AG04450 (cell line): ENCODE measurements at regions not wholly inside any gene's neighbourhood (a gene's known extent, or its start where the extent isn't known, plus 50 kb on each side); places are given as distances from the start of the nearest gene placed in this dataset.

ENCODE experiments used
- CTCF ChIA-PET: fragments of 300-600, 350-600 bp; formaldehyde crosslinking; extraction: SDS; loops from one replicate; lab custom pipeline; 2022; ENCODE audit warnings: antibody characterized with exemption, inconsistent platforms; lab: Charles Lee
- POLR2A ChIA-PET: fragments of 350-600 bp; formaldehyde crosslinking; extraction: SDS; loops from one replicate; lab custom pipeline; 2021; ENCODE audit warnings: antibody characterized with exemption, inconsistent platforms; lab: Yijun Ruan, JAX
- DNase-seq: peaks from one replicate; pipeline ENCODE4 v3.0.0-alpha.2; 2011; ENCODE audit warnings: low read depth, low spot score
- H3K27ac ChIP-seq: one replicate; pipeline ENCODE4 v1.5.1; 2012; ENCODE audit warnings: low read depth, low read length, control low read depth
- H3K27me3 ChIP-seq: one replicate; pipeline ENCODE4 v1.6.0; 2012; ENCODE audit warnings: low read length; ENCODE audit not compliant: control insufficient read depth, insufficient read depth
- H3K4me3 ChIP-seq: 2 replicates; pipeline ENCODE4 v1.5.1; 2011; ENCODE audit warnings: mild to moderate bottlenecking, low read depth, low read length, control low read depth
- H3K9me3 ChIP-seq: 2 replicates; pipeline ENCODE4 v1.5.1; 2012; ENCODE audit warnings: low read length; ENCODE audit not compliant: control insufficient read depth, insufficient read depth
- CTCF ChIP-seq: IDR thresholded peaks from 2 replicates; pipeline ENCODE4 v1.5.1; 2011; ENCODE audit warnings: low read depth, low read length, control low read depth, inconsistent platforms

- ChIA-PET CTCF (no interaction called here), POLR2A (no interaction called here)
- Histone ChIP-seq H3K27me3 (peaks cover 29% of the 10 kb centered on the region), H3K4me3 (no peak overlapping the region), H3K9me3 (no peaks in the 10 kb centered on the region), H3K27ac (no peak overlapping the region)
- no peak for TF ChIP-seq CTCF
- DNase-seq: no peak
These were observed 431.3 kb downstream of the MN1 start for GRCh38 chr22:27370269-27370668.

GRCh38 chr22:27370987-27371386 is 430.6 kb downstream of the MN1 start:
- Histone ChIP-seq H3K27ac (no peak overlapping the region), H3K27me3 (peaks cover 24% of the 10 kb centered on the region), H3K9me3 (no peaks in the 10 kb centered on the region), H3K4me3 (no peak overlapping the region)
- no peak for TF ChIP-seq CTCF
- no peak for DNase-seq
- ChIA-PET CTCF (no interaction called here), POLR2A (no interaction called here)

DNA sequence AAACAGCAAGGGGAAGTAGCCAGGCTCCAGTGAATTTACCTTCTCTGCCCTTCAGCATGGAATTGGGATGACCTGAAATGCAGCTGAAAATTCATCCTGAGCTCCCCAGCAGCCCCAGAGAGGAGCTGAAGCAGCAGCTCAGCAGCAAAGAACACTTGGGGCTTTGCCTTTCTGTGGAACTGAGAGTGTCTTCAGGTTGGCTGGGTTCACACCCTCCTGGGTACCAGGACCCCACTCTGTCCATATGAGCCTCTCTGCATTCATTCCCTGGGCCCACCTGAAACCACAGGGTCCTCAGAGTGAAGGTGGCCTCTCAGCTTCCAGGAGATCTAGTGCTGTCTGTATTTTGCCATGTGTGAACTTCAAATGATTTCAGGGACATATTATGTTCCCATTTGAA is 429.2 kb downstream of the MN1 start:
- ChIA-PET POLR2A (no interaction called here), CTCF (no interaction called here)
- no peak for DNase-seq
- H3K4me3 ChIP-seq: no peak overlapping the region
- H3K9me3 ChIP-seq: no peaks in the 10 kb centered on the region
- H3K27me3 ChIP-seq: peaks cover 24% of the 10 kb centered on the region
- TF ChIP-seq CTCF: no peak
- no peak overlapping the region for H3K27ac ChIP-seq

- H3K27me3 ChIP-seq: peaks cover 21% of the 10 kb centered on the region
- H3K4me3 ChIP-seq: no peak overlapping the region
- ChIA-PET CTCF (no interaction called here), POLR2A (interaction anchor here (0.6 kb wide), 1 partner anchor 268 kb away, joined by 5 read pairs; no protein-coding TSS in a partner anchor)
- TF ChIP-seq CTCF: no peak
- DNase-seq: no peak
- H3K9me3 ChIP-seq: no peaks in the 10 kb centered on the region
- H3K27ac ChIP-seq: no peak overlapping the region
These were observed 428.4 kb downstream of the MN1 start for GRCh38 chr22:27372969-27373670.

DNA sequence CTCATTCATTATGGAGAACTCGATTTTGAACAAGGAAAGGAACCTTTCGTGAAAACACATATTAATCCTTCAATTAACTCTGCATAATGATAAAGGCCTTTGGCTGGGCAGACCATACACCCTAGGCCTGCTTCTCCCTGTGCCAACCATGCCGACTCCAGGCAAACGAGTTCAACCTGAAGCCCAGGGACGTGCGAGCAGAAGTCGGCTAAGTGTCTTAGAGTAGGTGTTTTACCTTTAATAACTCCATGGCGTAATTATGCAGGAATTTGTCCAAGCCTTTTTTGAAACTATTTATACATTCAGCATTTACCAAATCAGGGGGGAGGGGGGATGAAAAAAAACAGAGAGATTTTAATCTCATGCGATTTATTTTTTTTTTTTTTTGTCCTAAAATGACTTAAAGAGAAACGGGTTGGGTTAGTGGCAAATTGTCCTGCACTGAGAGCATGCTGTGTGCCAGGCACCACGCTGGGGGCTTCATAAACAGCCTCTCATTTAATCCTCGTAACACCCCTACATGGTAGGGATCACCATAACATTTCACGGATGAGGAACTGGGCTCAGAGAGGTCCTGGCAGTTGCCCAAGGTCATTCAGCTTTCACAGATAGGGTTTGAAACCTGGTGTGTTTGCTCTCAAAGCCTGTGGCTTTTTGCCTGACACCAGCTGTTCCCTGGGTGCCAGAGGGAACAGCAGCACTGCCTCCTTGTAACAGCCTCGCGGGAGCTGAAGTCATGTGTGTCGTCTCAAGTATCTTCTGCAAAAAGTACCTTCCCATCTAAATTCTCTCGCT is 423.9 kb downstream of the MN1 start:
- CTCF ChIA-PET: no interaction called here

More for the DNA sequence above, 423.9 kb downstream of the MN1 start:
- Histone ChIP-seq H3K4me3 (no peak overlapping the region), H3K9me3 (no peaks in the 10 kb centered on the region), H3K27me3 (peaks cover 44% of the 10 kb centered on the region), H3K27ac (no peak overlapping the region)
- no peak for TF ChIP-seq CTCF
- POLR2A ChIA-PET: no interaction called here
- no peak for DNase-seq
